ENCODE measurements at regions not wholly inside any gene's neighbourhood (a gene's known extent, or its start where the extent isn't known, plus 50 kb on each side); places are given as distances from the start of the nearest gene placed in this dataset.

DNA sequence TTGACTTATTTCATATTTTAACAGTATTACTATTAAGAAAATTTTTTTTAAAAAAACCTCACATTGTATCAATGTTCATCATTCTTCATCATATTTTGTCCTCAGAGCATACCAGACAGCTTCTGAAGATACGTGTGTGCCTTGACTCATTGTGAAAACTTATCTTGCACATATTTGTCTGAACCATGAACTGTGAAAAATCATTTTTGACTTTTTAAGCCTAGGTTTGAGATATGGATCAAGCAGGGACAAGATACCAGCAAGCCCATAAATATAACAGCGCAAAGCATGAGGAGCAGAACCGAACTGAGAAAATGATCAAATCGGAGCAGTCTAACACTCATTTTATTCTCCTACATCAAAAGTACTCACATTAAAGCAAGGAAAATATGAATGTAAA lies 506.0 kb downstream of the BRINP3 start:
- TF ChIP-seq, protein P1, sequence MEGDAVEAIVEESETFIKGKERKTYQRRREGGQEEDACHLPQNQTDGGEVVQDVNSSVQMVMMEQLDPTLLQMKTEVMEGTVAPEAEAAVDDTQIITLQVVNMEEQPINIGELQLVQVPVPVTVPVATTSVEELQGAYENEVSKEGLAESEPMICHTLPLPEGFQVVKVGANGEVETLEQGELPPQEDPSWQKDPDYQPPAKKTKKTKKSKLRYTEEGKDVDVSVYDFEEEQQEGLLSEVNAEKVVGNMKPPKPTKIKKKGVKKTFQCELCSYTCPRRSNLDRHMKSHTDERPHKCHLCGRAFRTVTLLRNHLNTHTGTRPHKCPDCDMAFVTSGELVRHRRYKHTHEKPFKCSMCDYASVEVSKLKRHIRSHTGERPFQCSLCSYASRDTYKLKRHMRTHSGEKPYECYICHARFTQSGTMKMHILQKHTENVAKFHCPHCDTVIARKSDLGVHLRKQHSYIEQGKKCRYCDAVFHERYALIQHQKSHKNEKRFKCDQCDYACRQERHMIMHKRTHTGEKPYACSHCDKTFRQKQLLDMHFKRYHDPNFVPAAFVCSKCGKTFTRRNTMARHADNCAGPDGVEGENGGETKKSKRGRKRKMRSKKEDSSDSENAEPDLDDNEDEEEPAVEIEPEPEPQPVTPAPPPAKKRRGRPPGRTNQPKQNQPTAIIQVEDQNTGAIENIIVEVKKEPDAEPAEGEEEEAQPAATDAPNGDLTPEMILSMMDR (conservative IDR thresholded peaks at IDR 0.05; ENCODE audit: low read length), result no peak
- TF ChIP-seq EZH2phosphoT487 (IDR thresholded peaks at IDR 0.05; ENCODE audit: borderline replicate concordance, low read depth, low read length), result no peak

All from OCI-LY7 (cell line).